GM12878 (cell line): ENCODE measurements at regions not wholly inside any gene's neighbourhood (a gene's known extent, or its start where the extent isn't known, plus 50 kb on each side); places are given as distances from the start of the nearest gene placed in this dataset.

Experiments
- ATAC-seq: fragments of 200-7000 bp; cut with Tn5 transposase; 3 replicates; pipeline ENCODE4 v1.9.1; 2020; ENCODE audit warnings: mild to moderate bottlenecking, moderate library complexity
- BruUV-seq: library from RNA; stranded (reverse); fragments of 400-500 nt; replicated peaks from 2 replicates; lab custom pipeline; 2021; lab: Mats Ljungman, UMichigan
- CTCF ChIA-PET: fragments of 300-600 bp; sonication (Branson Sonifier 250); formaldehyde crosslinking; extraction: SDS; loops from one replicate; lab custom pipeline; 2021; ENCODE audit warnings: inconsistent platforms; lab: Yijun Ruan, JAX
- POLR2A ChIA-PET: fragments of 350-600 bp; formaldehyde crosslinking; extraction: SDS; loops from one replicate; lab custom pipeline; 2021; ENCODE audit warnings: inconsistent platforms; lab: Charles Lee
- RAD21 ChIA-PET: fragments of 300-600 bp; sonication (Branson Sonifier 250); formaldehyde crosslinking; loops from one replicate; lab custom pipeline; 2023; ENCODE audit warnings: antibody characterized with exemption; ENCODE audit not compliant: unreplicated experiment; lab: Charles Lee
- SMC1A ChIA-PET: fragments of 300-600 bp; sonication (Branson Sonifier 250); formaldehyde crosslinking; loops from one replicate; lab custom pipeline; 2023; ENCODE audit not compliant: unreplicated experiment, uncharacterized antibody; lab: Charles Lee
- DNase-seq: peaks from one replicate; pipeline ENCODE4 v3.0.0-alpha.2; 2011; ENCODE audit warnings: low read depth, low spot score
- FAIRE-seq: peaks from 3 replicates; lab custom pipeline; 2011; peaks lifted over from hg19 to GRCh38; lab: Jason Lieb, UNC
- H2AFZ ChIP-seq: 2 replicates; pipeline ENCODE4 v1.6.0; 2011; ENCODE audit warnings: low read depth, low read length, control low read depth; ENCODE audit not compliant: control insufficient read depth
- H3K27ac ChIP-seq: 2 replicates; pipeline ENCODE4 v1.5.1; 2011; ENCODE audit warnings: control low read depth; ENCODE audit not compliant: control insufficient read depth, insufficient read depth
- H3K27me3 ChIP-seq, 2 experiments: replicated peaks in 1 of 2; 2 replicates each; pipeline versions ENCODE4 v1.6.0 to v1.6.1; 2011; ENCODE audit warnings: low read length in 1 of 2; ENCODE audit not compliant: control insufficient read depth in 2 of 2, insufficient read depth in 2 of 2
- H3K36me3 ChIP-seq, 2 experiments: 2 replicates each; pipeline ENCODE4 v1.5.1; 2011; ENCODE audit warnings: low read length in 1 of 2; ENCODE audit not compliant: control insufficient read depth in 2 of 2, insufficient read depth in 2 of 2
- H3K4me1 ChIP-seq: 2 replicates; pipeline ENCODE4 v1.6.1; 2011; ENCODE audit warnings: mild to moderate bottlenecking, low read length, moderate library complexity, mixed read lengths; ENCODE audit not compliant: control insufficient read depth, insufficient read depth
- H3K4me2 ChIP-seq: 2 replicates; pipeline ENCODE4 v1.6.0; 2011; ENCODE audit warnings: control low read depth; ENCODE audit not compliant: control insufficient read depth, insufficient read depth
- H3K4me3 ChIP-seq: fragments of 200-600 bp; sonication (generic); 2 replicates; pipeline ENCODE4 v1.5.1; 2016
- H3K79me2 ChIP-seq: 2 replicates; pipeline ENCODE4 v1.6.0; 2011; ENCODE audit warnings: low read length; ENCODE audit not compliant: control insufficient read depth, insufficient read depth
- H3K9ac ChIP-seq: 2 replicates; pipeline ENCODE4 v1.8.0; 2011; ENCODE audit warnings: low read length, control low read depth, mixed read lengths; ENCODE audit not compliant: control insufficient read depth, insufficient read depth
- H3K9me3 ChIP-seq: replicated peaks from 3 replicates; pipeline ENCODE4 v1.5.1; 2011; ENCODE audit warnings: mild to moderate bottlenecking, low read length; ENCODE audit not compliant: control insufficient read depth, insufficient read depth
- H4K20me1 ChIP-seq: 2 replicates; pipeline ENCODE4 v1.6.0; 2011; ENCODE audit not compliant: control insufficient read depth, insufficient read depth
- CHD2 ChIP-seq: IDR thresholded peaks from 2 replicates; pipeline ENCODE4 v1.6.1; 2011; ENCODE audit warnings: low read depth, low read length, improper control_type of control experiment, borderline replicate concordance
- CHD4 ChIP-seq: fragments of 200-600 bp; sonication (generic); IDR thresholded peaks from 2 replicates; pipeline ENCODE4 v1.6.1; 2016; ENCODE audit warnings: mild to moderate bottlenecking
- FOXK2 ChIP-seq: fragments of 450-650 bp; IDR thresholded peaks from 2 replicates; pipeline ENCODE4 v1.6.1; 2017; ENCODE audit warnings: mild to moderate bottlenecking, moderate library complexity
- HDAC2 ChIP-seq: fragments of 200-600 bp; sonication (generic); IDR thresholded peaks from 2 replicates; pipeline ENCODE4 v1.6.1; 2017
- LARP7 ChIP-seq: fragments of 450-650 bp; IDR thresholded peaks from 2 replicates; pipeline ENCODE4 v1.6.1; 2017; ENCODE audit warnings: mild to moderate bottlenecking
- MTA3 ChIP-seq: IDR thresholded peaks from 2 replicates; pipeline ENCODE4 v1.6.1; 2012; ENCODE audit warnings: low read length, inconsistent platforms, borderline replicate concordance
- PAX8 ChIP-seq: fragments of 450-650 bp; IDR thresholded peaks from 2 replicates; pipeline ENCODE4 v1.6.1; 2017; ENCODE audit warnings: mild to moderate bottlenecking, moderate library complexity
- RBBP5 ChIP-seq: fragments of 200-600 bp; sonication (generic); conservative IDR thresholded peaks from 2 replicates; pipeline ENCODE4 v1.6.1; 2016
- SUZ12 ChIP-seq: fragments of 200-600 bp; sonication (generic); IDR thresholded peaks from one replicate; pipeline ENCODE4 v1.6.1; 2018; ENCODE audit warnings: antibody characterized with exemption, mild to moderate bottlenecking; ENCODE audit not compliant: unreplicated experiment
- TCF7 ChIP-seq: IDR thresholded peaks from 2 replicates; pipeline ENCODE4 v1.6.1; 2014; ENCODE audit warnings: antibody characterized with exemption, borderline replicate concordance
- YBX1 ChIP-seq: fragments of 450-650 bp; IDR thresholded peaks from 2 replicates; pipeline ENCODE4 v1.6.1; 2016; ENCODE audit warnings: antibody characterized with exemption
- ZNF274 ChIP-seq: IDR thresholded peaks from one replicate; pipeline ENCODE4 v1.8.0; 2011; ENCODE audit not compliant: insufficient read length, insufficient read depth
- ZNF592 ChIP-seq: fragments of 450-650 bp; IDR thresholded peaks from 2 replicates; pipeline ENCODE4 v1.6.1; 2017; ENCODE audit warnings: mild to moderate bottlenecking, moderate library complexity
- WGBS: methylation state at CpG from one replicate; pipeline ENCODE4 v1.1.6; 2016; ENCODE audit warnings: low lambda C conversion rate; ENCODE audit not compliant: insufficient replicate concordance, insufficient coverage; ENCODE audit errors: missing lambda C conversion rate; 5-methylcytosine and 5-hydroxymethylcytosine counted together
- in situ Hi-C: fragments of 300-500 bp; cut with MboI; formaldehyde crosslinking; loops from 9 replicates; pipeline ENCODE4 v1.14.3; 2018; ENCODE audit warnings: mixed read lengths
- intact Hi-C: fragments of 100-400 bp; cut with micrococcal nuclease; formaldehyde crosslinking; loops from one replicate; pipeline ENCODE4 v1.14.2; 2022; ENCODE audit not compliant: unreplicated experiment
- TF ChIP-seq, protein P1 (sequence below): IDR thresholded peaks from 2 replicates; pipeline ENCODE4 v1.6.1; 2011; ENCODE audit warnings: borderline replicate concordance, low read depth, mild to moderate bottlenecking, moderate library complexity, low read length; ENCODE audit not compliant: insufficient read depth, poor library complexity, severe bottlenecking
- TF ChIP-seq, protein P2 (sequence below): IDR thresholded peaks from 2 replicates; pipeline ENCODE4 v1.6.1; 2012; ENCODE audit warnings: low read depth, low read length, improper control_type of control experiment

GRCh38 chr7:81415181-81415580 is 354.7 kb downstream of the HGF start:
- no peaks in the 10 kb centered on the region for H3K27me3 ChIP-seq
- no peak overlapping the region for H3K4me3 ChIP-seq
- SMC1A ChIA-PET, result no interaction called here
- no peak for ATAC-seq
- CTCF ChIA-PET, result no interaction called here
- intact Hi-C loops, result no loop called here
- TF ChIP-seq RBBP5, result no peak
- no peak for TF ChIP-seq LARP7
- TF ChIP-seq PAX8, result no peak
- no peak for TF ChIP-seq SUZ12
- H3K4me1 ChIP-seq, result no peaks in the 10 kb centered on the region
- no peak overlapping the region for H3K27ac ChIP-seq
- POLR2A ChIA-PET, result no interaction called here
- no TSS peak for BruUV-seq
- H3K36me3 ChIP-seq, result no peaks in the 10 kb centered on the region
- RAD21 ChIA-PET, result no interaction called here
- in situ Hi-C loops, result no loop called here
- no peak for FAIRE-seq
- H3K9ac ChIP-seq, result no peak overlapping the region
- no peak overlapping the region for H3K4me2 ChIP-seq
- H2AFZ ChIP-seq, result no peak overlapping the region
- no peaks in the 10 kb centered on the region for H3K9me3 ChIP-seq
- 0% methylated on average over 1 of the region's 1 CpG for WGBS
- H4K20me1 ChIP-seq, result no peaks in the 10 kb centered on the region
- no peak for DNase-seq
- H3K79me2 ChIP-seq, result no peaks in the 10 kb centered on the region

DNA sequence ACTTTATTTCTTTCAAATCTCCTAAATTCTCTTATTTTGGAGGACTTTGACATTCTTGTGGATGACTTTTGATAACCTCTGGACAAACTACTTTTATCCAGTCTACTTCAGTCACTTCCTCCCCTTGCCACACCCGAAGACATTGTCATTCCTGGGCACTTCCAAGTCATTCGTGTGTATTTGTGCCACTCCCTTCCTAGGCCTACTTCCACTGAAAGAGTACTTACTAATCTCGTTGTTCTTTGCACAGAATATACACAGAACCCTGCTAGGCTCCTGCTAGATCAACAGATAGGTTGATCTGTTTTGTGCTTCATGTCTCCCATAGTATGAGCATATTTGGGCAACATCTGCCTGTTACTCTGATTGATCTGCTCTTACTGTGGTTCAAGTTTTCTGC is 355.4 kb downstream of the HGF start:
- no TSS peak for BruUV-seq
- in situ Hi-C loops, result no loop called here
- no peak overlapping the region for H3K4me2 ChIP-seq
- SMC1A ChIA-PET, result no interaction called here
- RAD21 ChIA-PET, result no interaction called here
- no peak for FAIRE-seq
- DNase-seq, result no peak
- no peaks in the 10 kb centered on the region for H3K4me1 ChIP-seq
- POLR2A ChIA-PET, result no interaction called here
- H3K79me2 ChIP-seq, result no peaks in the 10 kb centered on the region
- no peaks in the 10 kb centered on the region for H3K27me3 ChIP-seq
- H3K27ac ChIP-seq, result no peak overlapping the region
- 21% methylated on average over 3 of the region's 3 CpGs for WGBS
- H3K9ac ChIP-seq, result no peak overlapping the region
- intact Hi-C loops, result no loop called here
- no peaks in the 10 kb centered on the region for H3K36me3 ChIP-seq
- H3K9me3 ChIP-seq, result no peaks in the 10 kb centered on the region
- H3K4me3 ChIP-seq, result no peak overlapping the region
- ATAC-seq, result no peak
- H4K20me1 ChIP-seq, result no peaks in the 10 kb centered on the region
- CTCF ChIA-PET, result no interaction called here
- H2AFZ ChIP-seq, result no peak overlapping the region
- no peak for TF ChIP-seq FOXK2
- no peak for TF ChIP-seq CHD4
- TF ChIP-seq ZNF592, result no peak
- TF ChIP-seq, protein P1, sequence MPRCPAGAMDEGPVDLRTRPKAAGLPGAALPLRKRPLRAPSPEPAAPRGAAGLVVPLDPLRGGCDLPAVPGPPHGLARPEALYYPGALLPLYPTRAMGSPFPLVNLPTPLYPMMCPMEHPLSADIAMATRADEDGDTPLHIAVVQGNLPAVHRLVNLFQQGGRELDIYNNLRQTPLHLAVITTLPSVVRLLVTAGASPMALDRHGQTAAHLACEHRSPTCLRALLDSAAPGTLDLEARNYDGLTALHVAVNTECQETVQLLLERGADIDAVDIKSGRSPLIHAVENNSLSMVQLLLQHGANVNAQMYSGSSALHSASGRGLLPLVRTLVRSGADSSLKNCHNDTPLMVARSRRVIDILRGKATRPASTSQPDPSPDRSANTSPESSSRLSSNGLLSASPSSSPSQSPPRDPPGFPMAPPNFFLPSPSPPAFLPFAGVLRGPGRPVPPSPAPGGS, result no peak
- TF ChIP-seq HDAC2, result no peak
- no peak for TF ChIP-seq YBX1
- no peak for TF ChIP-seq CHD2
- TF ChIP-seq TCF7, result no peak
- no peak for TF ChIP-seq ZNF274
- TF ChIP-seq, protein P2, sequence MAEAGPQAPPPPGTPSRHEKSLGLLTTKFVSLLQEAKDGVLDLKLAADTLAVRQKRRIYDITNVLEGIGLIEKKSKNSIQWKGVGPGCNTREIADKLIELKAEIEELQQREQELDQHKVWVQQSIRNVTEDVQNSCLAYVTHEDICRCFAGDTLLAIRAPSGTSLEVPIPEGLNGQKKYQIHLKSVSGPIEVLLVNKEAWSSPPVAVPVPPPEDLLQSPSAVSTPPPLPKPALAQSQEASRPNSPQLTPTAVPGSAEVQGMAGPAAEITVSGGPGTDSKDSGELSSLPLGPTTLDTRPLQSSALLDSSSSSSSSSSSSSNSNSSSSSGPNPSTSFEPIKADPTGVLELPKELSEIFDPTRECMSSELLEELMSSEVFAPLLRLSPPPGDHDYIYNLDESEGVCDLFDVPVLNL, result no peak
- TF ChIP-seq MTA3, result no peak
